IMR-90 (cell line): ENCODE measurements at regions not wholly inside any gene's neighbourhood (a gene's known extent, or its start where the extent isn't known, plus 50 kb on each side); places are given as distances from the start of the nearest gene placed in this dataset.

Experiments used
- ATAC-seq: fragments of 200-7000 bp; cut with Tn5 transposase; 2 replicates; pipeline ENCODE4 v1.9.1; 2020; ENCODE audit warnings: low read depth, mild to moderate bottlenecking, moderate library complexity
- BruUV-seq: library from RNA; stranded (reverse); fragments of 400-500 nt; replicated peaks from 2 replicates; lab custom pipeline; 2021; lab: Mats Ljungman, UMichigan
- CTCF ChIA-PET: fragments of 300-600 bp; formaldehyde crosslinking; extraction: SDS; loops from one replicate; lab custom pipeline; 2021; ENCODE audit warnings: antibody characterized with exemption; lab: Yijun Ruan, JAX
- POLR2A ChIA-PET: fragments of 300-600 bp; sonication (Branson Sonifier 250); formaldehyde crosslinking; loops from one replicate; lab custom pipeline; 2022; ENCODE audit warnings: antibody characterized with exemption; ENCODE audit not compliant: unreplicated experiment; lab: Charles Lee
- DNase-seq: peaks from one replicate; pipeline ENCODE4 v3.0.0; 2013
- H2AFZ ChIP-seq: replicated peaks from 2 replicates; pipeline ENCODE3; 2013; ENCODE audit warnings: low read length, mild to moderate bottlenecking; ENCODE audit not compliant: poor library complexity
- H2AK5ac ChIP-seq: 2 replicates; pipeline ENCODE4 v1.6.1; 2013; ENCODE audit warnings: low read depth, low read length, inconsistent platforms
- H2AK9ac ChIP-seq: replicated peaks from 2 replicates; pipeline ENCODE3; 2013; ENCODE audit warnings: mild to moderate bottlenecking, low read depth, low read length, moderate library complexity; ENCODE audit not compliant: poor library complexity
- H2BK120ac ChIP-seq: 2 replicates; pipeline ENCODE4 v1.6.1; 2013; ENCODE audit warnings: low read depth, low read length, inconsistent platforms
- H2BK15ac ChIP-seq: 3 replicates; pipeline ENCODE4 v1.6.1; 2013; ENCODE audit warnings: low read depth, low read length, inconsistent platforms
- H2BK20ac ChIP-seq: 2 replicates; pipeline ENCODE4 v1.6.1; 2013; ENCODE audit warnings: low read depth, mild to moderate bottlenecking, inconsistent platforms, low read length, moderate library complexity
- H2BK5ac ChIP-seq: 2 replicates; pipeline ENCODE4 v1.6.1; 2013; ENCODE audit warnings: mild to moderate bottlenecking, low read depth, low read length, inconsistent platforms; ENCODE audit not compliant: poor library complexity, severe bottlenecking
- H3K14ac ChIP-seq: replicated peaks from 2 replicates; pipeline ENCODE4 v1.6.1; 2013; ENCODE audit warnings: low read depth, low read length, inconsistent platforms
- H3K18ac ChIP-seq: 2 replicates; pipeline ENCODE4 v1.6.1; 2013; ENCODE audit warnings: low read depth, low read length, control low read depth
- H3K23ac ChIP-seq: 2 replicates; pipeline ENCODE4 v1.6.1; 2013; ENCODE audit warnings: low read depth, low read length, inconsistent platforms
- H3K27ac ChIP-seq: 2 replicates; pipeline ENCODE4 v1.5.1; 2013; ENCODE audit warnings: mild to moderate bottlenecking, control low read depth, low read length; ENCODE audit not compliant: insufficient read depth
- H3K27me3 ChIP-seq: 2 replicates; pipeline ENCODE4 v1.6.1; 2013; ENCODE audit warnings: low read length; ENCODE audit not compliant: control insufficient read depth, insufficient read depth
- H3K36me3 ChIP-seq: 2 replicates; pipeline ENCODE4 v1.6.1; 2013; ENCODE audit warnings: low read length, mixed read lengths; ENCODE audit not compliant: control insufficient read depth, insufficient read depth
- H3K4ac ChIP-seq: 2 replicates; pipeline ENCODE4 v1.6.1; 2013; ENCODE audit warnings: low read depth, low read length, inconsistent platforms
- H3K4me1 ChIP-seq: 2 replicates; pipeline ENCODE4 v1.6.1; 2013; ENCODE audit warnings: low read length, mixed read lengths; ENCODE audit not compliant: control insufficient read depth, insufficient read depth
- H3K4me2 ChIP-seq: 2 replicates; pipeline ENCODE4 v1.6.1; 2013; ENCODE audit warnings: low read depth, mild to moderate bottlenecking, control low read depth, low read length, moderate library complexity
- H3K4me3 ChIP-seq: 2 replicates; pipeline ENCODE4 v1.5.1; 2013; ENCODE audit warnings: low read depth, mild to moderate bottlenecking, control low read depth, low read length, moderate library complexity; ENCODE audit not compliant: insufficient read depth
- H3K56ac ChIP-seq: 2 replicates; pipeline ENCODE4 v1.6.1; 2013; ENCODE audit warnings: low read length, inconsistent platforms; ENCODE audit not compliant: insufficient read depth; ENCODE audit errors: extremely low read depth
- H3K79me1 ChIP-seq, 2 experiments: 2 replicates each; pipeline ENCODE4 v1.6.1; 2013; ENCODE audit warnings: low read length in 2 of 2, inconsistent platforms in 1 of 2, low read depth in 1 of 2
- H3K9ac ChIP-seq: 2 replicates; pipeline ENCODE4 v1.6.1; 2013; ENCODE audit warnings: low read depth, low read length, control low read depth
- H3K9me1 ChIP-seq: 2 replicates; pipeline ENCODE4 v1.6.1; 2013; ENCODE audit warnings: low read length, inconsistent platforms; ENCODE audit not compliant: insufficient read depth
- H3K9me3 ChIP-seq: 2 replicates; pipeline ENCODE4 v1.6.1; 2013; ENCODE audit warnings: low read length; ENCODE audit not compliant: control insufficient read depth, insufficient read depth
- H4K20me1 ChIP-seq: 2 replicates; pipeline ENCODE4 v1.6.1; 2013; ENCODE audit warnings: low read length, inconsistent platforms; ENCODE audit not compliant: insufficient read depth
- H4K5ac ChIP-seq: 2 replicates; pipeline ENCODE4 v1.6.1; 2013; ENCODE audit warnings: mild to moderate bottlenecking, low read depth, low read length, control low read depth
- H4K8ac ChIP-seq, 2 experiments: 2 replicates each; pipeline ENCODE4 v1.6.1; 2013; ENCODE audit warnings: low read depth in 2 of 2, low read length in 2 of 2, control low read depth in 1 of 2, inconsistent platforms in 1 of 2
- H4K91ac ChIP-seq: 2 replicates; pipeline ENCODE4 v1.6.1; 2013; ENCODE audit warnings: low read depth, low read length, inconsistent platforms; ENCODE audit not compliant: insufficient read depth
- BHLHE40 ChIP-seq: fragments of 150-350 bp; IDR thresholded peaks from 2 replicates; pipeline ENCODE4 v1.6.1; 2016; ENCODE audit warnings: mild to moderate bottlenecking, low read depth, low read length
- CHD1 ChIP-seq: IDR thresholded peaks from 2 replicates; pipeline ENCODE4 v1.6.1; 2012; ENCODE audit warnings: low read depth, low read length, improper control_type of control experiment
- CTCF ChIP-seq: conservative IDR thresholded peaks from 2 replicates; pipeline ENCODE4 v1.5.1; 2012; ENCODE audit warnings: mild to moderate bottlenecking, low read depth, low read length, improper control_type of control experiment
- MXI1 ChIP-seq: IDR thresholded peaks from 2 replicates; pipeline ENCODE4 v1.6.1; 2012; ENCODE audit warnings: low read depth, mild to moderate bottlenecking, low read length, moderate library complexity, borderline replicate concordance
- NFE2L2 ChIP-seq: fragments of 150-350 bp; IDR thresholded peaks from 2 replicates; pipeline ENCODE4 v1.6.1; 2016; ENCODE audit warnings: low read depth, mild to moderate bottlenecking, low read length
- RAD21 ChIP-seq: IDR thresholded peaks from 2 replicates; pipeline ENCODE4 v1.6.1; 2012; ENCODE audit warnings: low read length, improper control_type of control experiment
- RFX5 ChIP-seq: IDR thresholded peaks from 2 replicates; pipeline ENCODE4 v1.8.0; 2012; ENCODE audit warnings: low read depth, mild to moderate bottlenecking, low read length, moderate library complexity
- SMC3 ChIP-seq: fragments of 150-350 bp; IDR thresholded peaks from 2 replicates; pipeline ENCODE4 v1.6.1; 2016; ENCODE audit warnings: low read depth, mild to moderate bottlenecking, antibody characterized with exemption, low read length, moderate library complexity
- WGBS, 2 experiments: methylation state at CpG; one replicate each; pipeline versions ENCODE4 v1.1.5 to v1.1.7; 2013; ENCODE audit warnings: missing lambda C conversion rate in 2 of 2; ENCODE audit not compliant: insufficient read length in 1 of 2; ENCODE audit errors: extremely low coverage in 2 of 2; 5-methylcytosine and 5-hydroxymethylcytosine counted together
- dilution Hi-C: fragments of 300-500 bp; cut with HindIII; formaldehyde crosslinking; loops from one replicate; pipeline ENCODE4 v1.14.3; 2018; ENCODE audit warnings: low sequenced_read_pairs; ENCODE audit not compliant: unreplicated experiment
- in situ Hi-C: fragments of 300-500 bp; cut with MboI; formaldehyde crosslinking; loops from 3 replicates; pipeline ENCODE4 v1.14.3; 2019; ENCODE audit warnings: low sequenced_read_pairs, inconsistent platforms, mixed read lengths
- intact Hi-C: fragments of 100-400 bp; cut with micrococcal nuclease; formaldehyde crosslinking; loops from 2 replicates; pipeline ENCODE4 v1.10.0; 2022

- in situ Hi-C loops, result no loop called here
- TF ChIP-seq SMC3 (no peak), NFE2L2 (no peak), RFX5 (no peak), CHD1 (no peak), BHLHE40 (no peak), MXI1 (no peak), RAD21 (no peak), CTCF (no peak)
- POLR2A ChIA-PET, result no interaction called here
- Histone ChIP-seq H2AK9ac (no peak overlapping the region), H4K20me1 (no peaks in the 10 kb centered on the region), H3K14ac (no peak overlapping the region), H3K4me3 (no peak overlapping the region), H3K4me1 (no peaks in the 10 kb centered on the region), H3K4ac (no peak overlapping the region), H3K4me2 (no peak overlapping the region), H3K18ac (no peak overlapping the region), H3K36me3 (no peaks in the 10 kb centered on the region), H3K27ac (no peak overlapping the region), H4K8ac (no peak overlapping the region), H2BK20ac (no peak overlapping the region), H2BK15ac (no peak overlapping the region), H3K23ac (no peak overlapping the region), H3K56ac (no peak overlapping the region), H3K9ac (no peak overlapping the region), H2AFZ (no peak overlapping the region), H4K91ac (no peak overlapping the region), H2AK5ac (no peak overlapping the region), H2BK120ac (no peak overlapping the region), H3K9me1 (no peaks in the 10 kb centered on the region), H3K9me3 (no peaks in the 10 kb centered on the region), H4K5ac (no peak overlapping the region), H2BK5ac (no peak overlapping the region), H3K79me1 (no peaks in the 10 kb centered on the region), H3K27me3 (no peaks in the 10 kb centered on the region; the same call in 1 of the 2 replicates)
- dilution Hi-C loops, result no loop called here
- WGBS, 2 experiments, result 17% methylated on average over 2 of the region's 3 CpGs; no CpG with 5 or more reads in 1 of the 2 experiments
- BruUV-seq, result no TSS peak
- CTCF ChIA-PET, result no interaction called here
- DNase-seq (no peak), ATAC-seq (no peak)
- intact Hi-C loops, result no loop called here
These were observed 334.7 kb upstream of the CHAC2 start for GRCh38 chr2:53432936-53433335.
